Activated CD8-positive, alpha-beta memory T cell treated with anti-CD3 and anti-CD28 coated beads for 24 hours (primary cell): ENCODE measurements at regions not wholly inside any gene's neighbourhood (a gene's known extent, or its start where the extent isn't known, plus 50 kb on each side); places are given as distances from the start of the nearest gene placed in this dataset.

Experiments
- DNase-seq: peaks from one replicate; pipeline ENCODE4 v3.0.0-alpha.2; 2020

DNA sequence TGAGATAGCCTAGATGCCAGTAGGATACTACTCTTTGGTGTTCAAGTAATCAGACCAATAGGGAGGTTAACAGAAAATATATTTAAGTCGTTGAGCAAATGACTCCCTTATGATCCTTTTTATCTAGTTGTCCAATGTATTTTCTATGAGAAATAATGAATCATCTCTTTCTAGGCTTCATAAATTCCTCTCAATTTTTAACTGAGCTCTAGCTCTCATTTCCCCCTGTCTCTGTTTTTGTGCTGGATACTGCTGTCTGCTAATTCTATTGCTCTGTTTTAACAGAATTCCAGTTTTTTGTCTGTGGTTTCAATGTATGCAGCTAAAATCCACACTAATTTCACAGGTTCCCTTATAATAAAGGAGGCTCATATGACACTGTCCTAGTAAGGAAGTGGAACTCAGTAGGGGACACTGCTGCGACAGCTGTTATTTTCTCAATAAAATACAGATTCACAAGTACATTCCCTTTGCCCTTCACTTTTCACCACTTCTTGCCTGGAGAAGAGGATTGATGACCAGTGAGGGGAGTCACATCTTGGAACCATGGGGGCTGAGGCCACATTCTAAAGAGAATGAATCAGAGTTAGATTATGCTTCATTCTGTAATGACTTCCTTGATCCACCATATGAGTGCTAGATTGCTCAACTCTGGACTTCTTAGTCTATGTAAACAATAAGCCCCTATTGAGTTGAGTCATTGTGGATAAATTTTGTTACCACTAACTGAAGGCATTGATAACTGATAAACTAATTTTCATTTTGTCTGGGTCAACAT lies 558.7 kb upstream of the KCNMB2 start:
- no peak for DNase-seq

DNA sequence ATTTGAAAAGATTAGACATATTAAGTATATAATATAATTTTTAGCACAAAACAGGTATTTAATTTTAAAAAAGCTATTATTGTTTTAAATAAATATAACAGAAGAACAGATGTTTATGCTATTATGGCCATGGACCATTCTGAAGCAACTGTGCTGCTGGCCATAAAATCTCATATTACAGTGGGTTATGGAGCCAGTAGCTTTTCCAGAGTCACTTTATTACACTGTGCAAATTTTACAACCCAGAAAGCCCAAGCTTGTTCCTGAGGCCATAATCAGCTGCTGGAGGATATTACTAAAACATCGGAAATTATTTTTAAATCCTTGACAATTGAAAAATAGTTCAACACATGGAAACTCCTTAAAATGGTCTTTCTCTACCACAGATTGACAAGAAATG lies 557.3 kb upstream of the KCNMB2 start:
- DNase-seq: no peak

DNA sequence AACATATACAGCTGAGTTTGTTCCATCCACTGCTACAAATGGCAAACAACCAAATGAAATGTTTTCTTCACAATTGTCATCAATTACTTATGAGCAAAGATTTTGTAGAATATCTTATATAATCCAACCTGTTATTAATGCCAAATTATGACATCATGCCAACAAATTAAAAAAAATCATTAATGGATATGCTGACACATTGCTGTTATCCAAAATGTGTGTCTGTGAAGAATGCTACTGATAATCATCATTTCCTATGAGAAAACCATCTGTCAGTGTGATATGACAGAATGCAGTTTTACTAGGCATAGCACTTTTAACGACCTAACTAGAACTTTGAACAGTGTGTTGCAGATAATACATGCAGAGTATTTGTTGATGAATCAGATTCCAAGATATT lies 556.5 kb upstream of the KCNMB2 start:
- DNase-seq: no peak

DNA sequence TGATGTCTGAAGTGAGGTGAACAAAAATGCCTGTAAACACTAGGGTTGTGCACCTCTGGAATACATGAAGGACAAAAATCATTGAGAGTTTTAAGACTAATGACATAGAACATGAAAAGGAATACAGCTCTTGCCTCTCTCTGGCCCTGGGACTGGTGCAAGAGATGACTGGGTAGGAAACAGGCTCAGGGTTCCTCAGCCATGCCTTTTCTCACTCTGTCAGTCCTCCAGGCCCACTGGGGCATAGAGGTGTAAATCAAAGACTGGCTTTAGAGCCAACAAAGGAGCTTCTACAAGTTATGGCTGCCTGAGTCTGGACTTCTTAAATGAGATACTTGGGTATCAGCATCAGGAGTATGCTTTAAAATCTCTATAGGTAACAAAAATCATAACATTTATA lies 554.7 kb upstream of the KCNMB2 start:
- DNase-seq: no peak

DNA sequence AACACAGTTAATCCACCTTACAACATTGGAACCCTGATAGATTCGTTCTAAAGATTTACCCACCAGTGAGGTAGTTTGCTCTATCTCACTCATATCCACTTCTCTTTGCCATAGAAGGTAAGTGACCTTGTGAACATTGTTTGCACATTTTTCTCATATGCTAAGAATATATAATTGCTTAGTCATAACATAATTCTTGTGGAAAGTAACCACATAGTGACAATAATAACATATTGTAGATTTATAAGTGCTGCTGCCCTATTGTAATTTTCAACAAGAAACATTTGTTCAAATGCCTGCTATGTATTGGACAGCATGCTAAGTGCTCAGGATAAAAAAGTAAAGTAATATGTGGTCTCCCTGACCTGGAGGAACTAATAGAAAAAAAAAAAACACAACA lies 554.2 kb upstream of the KCNMB2 start:
- no peak for DNase-seq

DNA sequence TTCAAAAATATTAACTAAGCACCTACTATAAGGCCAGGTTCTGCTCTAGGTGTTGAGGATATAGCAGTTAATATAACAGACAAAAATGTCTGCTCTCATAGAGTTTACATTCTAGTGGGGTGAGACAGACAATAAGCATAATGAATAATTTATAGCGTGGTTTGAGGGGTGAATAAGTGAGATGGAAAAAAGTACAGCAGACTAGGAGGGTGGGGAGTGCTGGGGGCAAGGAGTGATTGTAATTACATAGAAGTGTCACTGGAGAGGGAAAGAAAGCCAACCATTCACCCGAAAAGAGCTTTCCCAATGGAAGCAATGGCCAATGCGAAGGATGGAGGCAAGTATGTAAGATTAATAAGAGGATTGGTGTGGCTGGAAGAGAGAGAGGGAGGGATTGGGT lies 552.9 kb upstream of the KCNMB2 start:
- DNase-seq: no peak

DNA sequence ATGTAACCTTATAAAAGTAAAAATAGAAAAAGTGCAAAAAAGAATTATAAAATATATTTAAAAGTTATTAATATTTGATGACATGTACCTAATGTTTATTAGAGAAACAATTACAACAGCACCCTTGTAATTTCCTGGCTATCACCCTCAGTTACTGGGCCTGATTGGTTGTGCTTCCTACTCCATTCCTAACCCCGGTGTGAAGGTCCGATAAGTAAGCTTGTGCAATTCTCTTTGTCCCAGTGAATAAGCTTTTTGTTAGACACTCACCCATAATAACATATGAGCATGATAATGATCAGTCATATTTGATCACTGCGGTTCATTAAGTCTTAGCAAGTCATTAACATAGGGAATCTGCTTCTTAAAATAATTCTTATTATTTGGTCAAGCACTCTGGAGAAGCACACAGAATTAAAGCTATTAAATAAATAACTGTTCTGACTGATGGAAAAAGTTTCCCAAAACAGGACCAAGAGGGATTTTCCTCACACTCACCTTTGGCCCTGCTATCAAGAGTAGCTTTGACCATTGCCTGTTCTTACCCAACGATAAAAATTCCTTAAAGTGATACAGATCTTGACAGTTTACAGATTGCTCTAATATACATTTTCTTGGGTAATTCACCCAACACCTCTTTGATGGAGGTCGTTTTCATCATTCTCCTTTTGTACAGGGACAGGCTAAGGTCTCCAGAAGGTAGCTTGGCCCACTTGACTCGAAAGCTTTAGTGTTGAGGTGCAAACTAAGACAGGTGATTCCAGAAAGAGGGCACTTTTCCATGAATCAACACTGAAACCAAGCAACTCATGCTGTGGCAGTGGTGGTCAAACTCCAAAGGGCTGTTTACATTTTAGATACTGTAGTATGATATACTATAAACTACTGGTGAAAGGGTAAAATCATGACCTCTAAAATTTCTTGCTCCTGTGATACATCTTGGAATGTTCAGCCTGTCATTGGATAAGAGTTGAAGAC lies 543.0 kb upstream of the KCNMB2 start:
- DNase-seq: no peak

DNA sequence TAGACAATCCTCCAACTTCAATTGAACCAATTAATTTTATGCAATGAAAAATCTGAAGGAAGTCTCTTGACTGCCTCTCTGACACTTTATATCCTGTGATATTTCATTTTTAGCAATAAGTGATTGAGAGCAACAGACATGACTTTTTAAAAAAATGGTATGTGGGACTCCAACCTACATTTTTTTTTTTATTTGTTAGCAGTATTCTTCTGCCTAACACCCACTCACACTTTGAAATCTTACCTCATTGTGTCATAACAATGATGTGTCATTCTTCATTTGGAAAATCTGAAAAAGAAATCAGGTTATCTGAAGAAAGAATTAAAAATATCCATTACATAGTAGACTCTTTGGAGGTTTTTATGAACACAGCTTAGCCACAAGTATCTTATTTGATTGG lies 541.3 kb upstream of the KCNMB2 start:
- DNase-seq: no peak

DNA sequence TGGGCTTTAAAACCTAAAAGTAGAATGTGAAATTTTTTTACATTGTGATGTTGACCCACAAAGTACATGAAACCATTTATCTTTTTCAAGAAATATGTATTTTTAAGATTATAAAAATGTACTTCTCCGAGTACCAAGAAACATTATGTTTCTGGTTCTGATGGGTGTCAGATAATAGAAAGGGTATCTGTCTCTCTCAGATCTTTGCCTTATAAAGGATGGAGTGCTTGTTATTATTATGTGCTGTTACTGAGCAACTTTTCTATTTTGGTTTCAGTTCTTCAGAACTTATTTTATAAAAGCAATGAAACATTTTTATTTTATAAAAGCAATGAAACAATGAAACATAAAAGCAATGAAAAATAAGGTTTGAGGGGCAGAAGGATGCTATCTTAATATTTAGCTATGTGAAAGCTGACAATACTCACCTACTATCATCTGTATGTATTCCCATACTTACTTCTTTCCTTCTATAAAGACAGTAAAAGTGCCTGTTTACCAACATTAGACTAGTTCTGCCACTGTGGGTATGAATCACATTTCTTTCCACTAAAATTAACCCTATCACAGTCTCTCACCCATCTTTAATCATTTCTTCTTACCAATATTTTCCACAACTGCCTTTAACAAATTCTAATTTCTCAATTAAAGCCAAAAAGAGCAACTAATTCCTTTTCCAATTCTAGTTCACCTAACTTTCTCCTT lies 540.7 kb upstream of the KCNMB2 start:
- no peak for DNase-seq

DNA sequence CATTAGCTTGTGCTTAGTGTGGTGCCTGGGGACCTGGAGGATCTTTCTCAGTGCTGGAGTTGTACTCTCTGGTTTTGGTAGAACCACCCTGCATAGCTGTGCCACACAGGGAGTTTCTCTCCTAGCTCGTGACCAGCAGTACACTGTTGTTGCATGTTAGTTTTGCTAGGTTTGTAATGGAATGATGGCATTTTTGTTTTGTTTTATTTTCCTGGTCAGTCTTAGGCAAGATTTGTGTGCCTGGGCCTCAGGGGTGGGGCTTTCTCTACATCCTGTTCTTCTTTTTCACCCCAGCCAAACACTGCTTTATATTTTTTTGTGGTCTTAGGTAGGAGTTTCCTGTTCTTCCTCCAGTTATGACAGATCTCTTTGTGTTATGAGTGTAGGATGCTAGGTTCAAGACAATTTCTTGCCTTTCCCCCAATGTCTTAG lies 534.5 kb upstream of the KCNMB2 start:
- DNase-seq: peak; percentile 69

DNA sequence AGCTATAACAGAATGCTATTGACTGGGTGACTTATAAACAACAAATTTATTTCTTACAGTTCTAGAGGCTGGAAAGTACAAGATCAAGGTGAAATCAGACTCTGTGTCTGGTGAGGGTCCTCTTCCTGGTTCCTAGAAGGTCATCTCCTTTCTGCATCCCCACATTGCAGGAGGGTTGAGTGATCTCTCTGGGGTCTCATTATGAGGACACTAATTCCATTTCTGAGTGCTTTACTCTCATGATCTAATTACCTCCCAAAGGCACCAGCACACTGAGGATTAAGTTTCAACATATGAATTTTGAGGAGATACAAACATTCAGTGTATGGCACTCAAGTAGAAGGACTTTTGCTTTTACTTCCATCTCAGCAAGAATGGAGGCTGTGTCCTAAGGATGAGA lies 534.1 kb upstream of the KCNMB2 start:
- DNase-seq: no peak

DNA sequence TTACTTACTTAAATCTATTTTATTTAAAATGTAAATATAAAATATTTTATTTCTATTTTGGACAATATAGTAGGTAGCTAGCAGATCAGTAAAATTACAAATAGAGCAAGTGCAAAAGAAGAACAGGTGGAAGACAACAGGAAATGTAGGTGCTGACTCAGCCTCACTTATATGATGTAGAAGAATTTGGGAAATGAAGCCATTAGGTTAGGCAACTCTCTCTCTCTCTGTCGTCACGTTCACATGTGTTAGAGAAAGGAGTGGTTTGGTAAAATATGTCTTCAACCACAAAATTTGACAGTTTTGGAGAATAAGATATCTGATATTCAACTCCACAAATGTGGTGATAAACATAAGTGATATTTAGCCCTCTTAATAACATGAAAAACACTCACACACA lies 532.5 kb upstream of the KCNMB2 start:
- DNase-seq: no peak

DNA sequence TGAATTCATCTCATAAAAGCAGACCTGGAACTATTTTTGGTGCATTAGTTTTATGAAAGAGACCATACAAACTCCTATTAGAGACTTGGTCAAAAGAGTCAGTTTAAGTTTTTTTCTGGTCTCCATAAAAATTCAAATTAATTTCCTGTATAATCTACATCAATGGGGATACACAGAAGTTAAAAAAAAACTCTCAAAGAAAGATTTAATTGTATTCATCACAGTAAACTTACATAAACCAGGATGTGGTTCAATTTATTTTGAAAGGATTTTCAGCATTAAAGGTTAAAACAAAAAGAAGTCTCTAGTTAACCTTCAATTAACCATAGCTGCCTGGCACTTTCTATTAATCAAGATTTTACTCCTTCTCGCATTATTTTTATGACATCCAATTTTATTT lies 530.3 kb upstream of the KCNMB2 start:
- DNase-seq: no peak

DNA sequence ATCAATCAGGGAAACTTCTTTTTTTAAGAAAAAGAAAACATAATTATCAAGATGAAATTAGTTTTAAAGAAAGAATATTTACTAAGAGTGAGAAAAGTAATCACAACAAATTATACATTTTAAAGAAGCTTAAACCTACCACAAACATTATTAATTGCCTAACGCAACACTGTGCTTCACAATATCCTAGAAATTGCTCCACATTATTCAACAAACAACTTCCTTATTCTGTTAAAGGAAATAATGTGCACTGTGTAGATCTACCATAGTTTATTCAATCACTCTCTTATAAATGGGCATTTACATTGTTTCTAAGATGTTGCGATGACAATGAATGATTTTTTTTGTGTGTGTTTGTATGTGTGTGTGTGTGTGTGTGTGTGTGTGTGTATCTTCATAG lies 525.9 kb upstream of the KCNMB2 start:
- DNase-seq: no peak

DNA sequence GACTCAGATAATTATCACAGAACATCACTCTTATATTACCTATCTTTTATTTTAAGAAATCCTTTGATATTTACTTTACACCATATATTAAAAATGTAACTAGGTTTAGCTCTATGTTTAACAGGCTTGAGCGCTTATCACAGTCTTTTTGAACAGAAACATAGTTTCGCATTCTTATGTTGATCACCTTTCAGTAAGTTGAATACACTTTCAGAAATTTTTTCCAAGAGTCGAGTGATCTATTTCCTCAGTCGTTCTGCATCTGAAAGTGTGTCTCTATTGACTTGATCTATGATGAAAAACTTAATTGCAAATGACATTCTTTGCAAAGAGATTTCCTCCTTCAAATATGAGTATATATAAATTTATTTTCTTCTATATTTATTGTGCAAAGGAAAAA lies 516.6 kb upstream of the KCNMB2 start:
- DNase-seq: no peak

DNA sequence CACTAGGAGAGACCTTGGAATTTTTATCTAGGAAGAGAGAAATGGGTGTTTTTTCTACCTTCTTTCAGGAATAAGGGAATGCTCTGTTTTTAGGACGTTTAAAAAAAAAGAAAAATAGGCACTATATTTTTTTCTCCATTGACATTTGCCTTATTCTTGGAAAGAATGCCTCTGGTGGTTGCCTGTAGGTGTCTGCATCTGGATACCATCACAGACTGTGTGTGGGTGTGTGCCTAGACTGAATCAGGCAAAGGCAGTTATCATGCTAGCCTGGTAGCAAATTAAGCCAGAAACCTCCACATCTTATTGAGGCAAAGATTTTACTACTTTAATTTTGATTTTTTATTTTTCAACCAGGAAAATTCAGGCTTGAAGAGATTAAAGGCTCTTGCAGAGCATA lies 513.6 kb upstream of the KCNMB2 start:
- DNase-seq: no peak

DNA sequence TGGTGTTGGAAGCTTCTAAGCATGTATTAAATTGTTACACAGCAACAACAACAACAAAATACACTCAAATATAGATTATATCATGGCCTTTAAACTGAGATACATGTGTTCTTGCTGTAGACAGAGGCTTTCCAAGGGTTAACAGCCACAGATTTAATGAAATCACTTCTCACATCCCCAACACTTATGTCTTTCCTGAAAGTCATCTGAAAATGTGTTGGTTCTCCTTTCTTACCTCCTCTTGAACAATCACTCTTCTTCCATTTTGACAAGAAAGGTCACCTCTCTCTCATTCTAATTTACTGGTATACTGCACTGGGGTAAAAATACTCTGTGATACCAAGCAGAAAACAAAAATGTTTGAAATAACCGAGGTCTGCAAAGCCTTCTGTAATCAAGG lies 507.3 kb upstream of the KCNMB2 start:
- no peak for DNase-seq

DNA sequence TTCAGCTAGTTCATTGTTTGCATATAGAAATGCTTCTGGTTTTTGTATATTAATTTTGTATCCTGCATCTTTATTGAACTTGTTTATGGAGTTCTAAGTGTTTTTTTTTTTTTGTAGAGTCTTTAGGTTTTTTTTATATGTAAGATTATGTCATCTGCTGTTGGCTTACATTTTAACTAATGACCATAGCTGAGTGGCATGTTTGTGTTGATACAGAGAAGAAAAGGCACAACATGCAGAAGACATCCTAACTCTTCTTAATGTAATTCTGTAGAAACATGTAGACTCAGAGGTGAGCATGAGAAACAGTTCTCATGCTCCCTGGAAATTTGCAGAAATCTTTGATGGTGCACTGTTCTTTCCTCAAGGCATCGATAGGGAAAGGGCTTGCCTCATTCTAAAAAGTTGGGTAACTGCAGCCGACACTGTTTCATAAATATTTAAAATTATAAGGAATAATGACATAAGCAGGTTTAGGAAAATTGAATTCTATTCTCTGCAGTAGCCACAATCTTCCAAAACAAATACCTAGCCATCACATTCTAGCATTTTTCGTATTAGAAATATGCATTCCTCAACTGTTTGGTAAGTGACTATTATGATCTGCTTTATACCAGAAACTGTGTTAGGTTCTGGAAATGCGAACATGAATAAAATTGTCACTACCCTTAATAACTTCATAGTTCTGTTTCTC lies 499.6 kb upstream of the KCNMB2 start:
- DNase-seq: no peak

DNA sequence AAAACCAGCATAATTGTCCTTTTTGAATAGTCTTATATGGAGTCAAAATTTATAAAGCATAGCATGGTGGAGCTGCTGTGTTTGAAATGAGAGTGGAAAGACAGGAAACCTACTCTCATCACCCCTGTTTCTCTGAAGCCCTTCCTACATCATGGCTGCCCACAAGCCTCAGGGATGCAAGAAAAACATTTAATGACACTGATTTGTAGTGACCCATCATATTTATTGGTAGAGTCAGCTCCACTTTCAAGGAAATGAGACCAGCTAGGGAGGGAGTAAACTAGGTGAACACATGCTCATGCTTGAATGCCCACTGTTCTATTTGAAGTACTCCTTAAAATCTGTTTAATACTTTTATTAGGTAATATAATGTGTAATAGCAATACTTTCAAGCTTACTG lies 494.3 kb upstream of the KCNMB2 start:
- DNase-seq: no peak

DNA sequence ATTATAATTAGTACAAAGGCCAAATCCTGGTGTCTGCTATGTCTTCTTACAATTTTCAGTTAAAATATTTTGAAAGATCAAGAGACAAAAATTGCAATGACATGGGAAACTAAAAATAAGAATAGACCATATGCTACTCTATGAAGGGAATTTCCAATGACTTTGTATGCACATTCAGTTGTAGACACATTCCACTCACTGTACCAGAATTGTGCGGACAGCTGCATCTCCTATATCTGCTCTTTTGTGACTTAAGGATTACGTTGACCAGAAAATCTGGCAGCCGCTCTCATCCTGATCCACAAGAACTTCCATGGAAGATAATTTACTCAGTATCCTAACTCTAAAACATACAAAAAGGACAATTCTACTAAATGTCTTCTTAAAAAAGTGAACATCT lies 493.9 kb upstream of the KCNMB2 start:
- no peak for DNase-seq

DNA sequence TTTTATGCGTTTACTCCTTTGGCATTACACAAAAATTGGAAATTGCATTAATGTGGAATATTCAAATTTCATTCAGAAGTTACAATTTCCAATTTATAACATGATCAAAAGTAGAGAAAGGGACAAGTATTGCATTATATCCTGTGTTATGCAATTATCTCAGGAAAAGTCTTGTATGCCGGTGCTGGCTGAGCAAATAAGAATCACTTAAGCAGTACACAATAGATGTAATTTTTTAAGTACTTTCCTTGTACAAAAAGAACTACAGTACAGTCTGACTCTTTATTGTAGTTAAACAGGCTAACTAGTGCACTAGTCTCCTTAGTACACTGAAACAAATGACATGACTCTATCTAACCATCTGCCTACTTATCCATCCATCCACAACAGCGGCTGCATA lies 493.2 kb upstream of the KCNMB2 start:
- DNase-seq: no peak

DNA sequence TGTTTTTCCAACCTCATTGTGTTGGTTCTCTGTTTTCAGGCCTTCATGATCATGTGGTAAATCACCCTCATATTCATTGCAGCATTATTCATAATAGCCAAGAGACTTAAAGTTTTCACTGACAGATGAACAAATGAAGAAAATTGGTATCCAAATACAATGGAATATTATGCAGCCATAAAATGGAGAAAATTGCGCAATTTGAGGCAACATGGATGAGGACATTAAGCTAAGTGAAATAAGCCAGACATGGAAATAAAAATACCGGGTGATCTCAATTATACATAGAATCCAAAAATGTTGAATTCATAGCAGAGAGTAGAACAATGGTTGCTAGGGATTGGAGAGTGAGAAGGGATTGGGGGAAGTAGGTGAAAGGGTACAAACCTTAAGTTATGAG lies 491.9 kb upstream of the KCNMB2 start:
- no peak for DNase-seq

DNA sequence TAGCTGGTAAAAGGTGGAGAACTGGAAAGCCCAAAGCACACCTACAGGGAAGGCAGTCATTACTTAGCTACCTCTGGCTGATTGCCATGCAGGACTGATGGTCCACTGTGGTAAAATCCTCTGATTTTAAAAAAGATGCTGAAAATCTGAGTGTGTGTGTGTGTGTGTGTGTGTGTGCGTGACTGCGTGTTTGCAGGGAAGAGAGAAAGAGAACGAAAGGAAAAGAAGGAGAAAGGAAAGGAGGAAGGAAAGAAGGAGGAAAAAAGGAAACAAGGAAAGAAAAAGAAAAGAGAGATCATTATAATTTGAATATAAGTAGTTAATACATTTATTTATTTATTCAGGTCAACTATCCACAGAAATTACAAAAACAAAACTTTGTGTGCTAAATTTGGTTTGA lies 488.7 kb upstream of the KCNMB2 start:
- no peak for DNase-seq
